Stimulated activated CD8-positive, alpha-beta memory T cell treated with anti-CD3 and anti-CD28 coated beads, Interleukin-12 subunit alpha, Interleukin-12 subunit beta, amount 100 ng/mL, for 24 hours (primary cell): ENCODE measurements at regions not wholly inside any gene's neighbourhood (a gene's known extent, or its start where the extent isn't known, plus 50 kb on each side); places are given as distances from the start of the nearest gene placed in this dataset.
"Not testable (repeated sequence)": the region's sequence is repeated elsewhere in the genome, so short reads cannot be mapped to it uniquely, and the experiment has no call there.

Experiments used
- DNase-seq: peaks from one replicate; pipeline ENCODE4 v3.0.0-alpha.2; 2020; ENCODE audit errors: extremely low read depth

- no peak for DNase-seq
Observed at GRCh38 chr3:68676136-68676535, 256.2 kb downstream of the TAFA4 start.

GRCh38 chr3:68667346-68667745, 265.0 kb downstream of the TAFA4 start:
- DNase-seq: no peak

GRCh38 chr3:68666429-68667136, 265.8 kb downstream of the TAFA4 start:
- no peak for DNase-seq

GRCh38 chr3:68664276-68664675, 268.1 kb downstream of the TAFA4 start:
- DNase-seq: no peak

GRCh38 chr3:68662176-68662575, 270.2 kb downstream of the TAFA4 start:
- no peak for DNase-seq

GRCh38 chr3:68650657-68651056, 281.7 kb downstream of the TAFA4 start:
- DNase-seq: not testable (repeated sequence)

GRCh38 chr3:68648494-68648893, 283.9 kb downstream of the TAFA4 start:
- no peak for DNase-seq

GRCh38 chr3:68631850-68632545, 300.3 kb downstream of the TAFA4 start:
- no peak for DNase-seq

GRCh38 chr3:68620211-68620610, 312.1 kb downstream of the TAFA4 start:
- no peak for DNase-seq

GRCh38 chr3:68614087-68614486, 318.3 kb downstream of the TAFA4 start:
- DNase-seq: no peak

- DNase-seq: no peak
Observed at GRCh38 chr3:68571321-68571720, 361.0 kb downstream of the TAFA4 start.

- DNase-seq: no peak
Observed at GRCh38 chr3:68560728-68561127, 371.6 kb downstream of the TAFA4 start.

- no peak for DNase-seq
Observed at GRCh38 chr3:68535782-68536181, 396.6 kb downstream of the TAFA4 start.

GRCh38 chr3:68523330-68523729, 409.0 kb downstream of the TAFA4 start:
- no peak for DNase-seq

GRCh38 chr3:68515237-68515636, 417.1 kb downstream of the TAFA4 start:
- DNase-seq: no peak

- DNase-seq: no peak
Observed at GRCh38 chr3:68504201-68504600, 428.1 kb downstream of the TAFA4 start.

- not testable (repeated sequence) for DNase-seq
Observed at GRCh38 chr3:68485845-68486244, 446.5 kb downstream of the TAFA4 start.

- no peak for DNase-seq
Observed at GRCh38 chr3:68485051-68485450, 447.3 kb downstream of the TAFA4 start.

- no peak for DNase-seq
Observed at GRCh38 chr3:68483601-68484000, 448.7 kb downstream of the TAFA4 start.

GRCh38 chr3:68483041-68483440, 449.3 kb downstream of the TAFA4 start:
- DNase-seq: no peak

GRCh38 chr3:68482565-68482964, 449.8 kb downstream of the TAFA4 start:
- no peak for DNase-seq

- DNase-seq: no peak
Observed at GRCh38 chr3:68479779-68480178, 452.6 kb downstream of the TAFA4 start.

- no peak for DNase-seq
Observed at GRCh38 chr3:68468695-68469375, 463.5 kb downstream of the TAFA4 start.
